ENCODE measurements at regions not wholly inside any gene's neighbourhood (a gene's known extent, or its start where the extent isn't known, plus 50 kb on each side); places are given as distances from the start of the nearest gene placed in this dataset.

DNA sequence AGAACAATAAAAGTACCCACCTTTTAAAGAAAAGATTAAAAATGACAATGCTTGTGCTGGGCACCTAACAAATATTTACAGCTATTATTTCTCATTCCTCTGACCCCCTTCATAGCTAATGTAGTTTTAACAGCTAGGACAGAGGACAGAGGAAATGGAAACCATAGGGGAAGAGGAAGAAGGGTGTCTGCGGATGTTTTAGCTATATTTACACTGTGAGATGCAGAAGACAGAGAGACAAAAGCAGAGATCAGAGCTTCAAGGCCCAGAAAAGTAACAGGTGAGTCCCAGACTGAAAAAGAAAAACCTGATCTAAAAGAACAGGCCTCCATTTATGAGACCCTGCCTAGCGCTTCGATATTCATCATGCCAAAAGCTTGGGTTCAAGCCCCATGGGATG is 72.0 kb downstream of the ZNF281 start (continued):
- TF ChIP-seq EZH2 (IDR thresholded peaks at IDR 0.05; ENCODE audit: low read depth, low read length, severe bottlenecking), result no peak
- TF ChIP-seq BRCA1 (IDR thresholded peaks at IDR 0.05; ENCODE audit: low read depth, low read length), result no peak
- no peak for TF ChIP-seq EP300 (IDR thresholded peaks at IDR 0.05; ENCODE audit: borderline replicate concordance in 1 of 2, low read depth in 2 of 2, low read length in 2 of 2)

Data from H1 (cell line).